SK-N-SH treated with all-trans-retinoic acid at 6 μM for 48 hours (cell line): ENCODE measurements at regions not wholly inside any gene's neighbourhood (a gene's known extent, or its start where the extent isn't known, plus 50 kb on each side); places are given as distances from the start of the nearest gene placed in this dataset.
"Not testable (repeated sequence)": the region's sequence is repeated elsewhere in the genome, so short reads cannot be mapped to it uniquely, and the experiment has no call there.

Experiments used
- ARNTL ChIP-seq: fragments of 450-650 bp; formaldehyde crosslinking; IDR thresholded peaks from 2 replicates; pipeline ENCODE4 v1.5.0; 2020; ENCODE audit warnings: low read depth, mild to moderate bottlenecking, moderate library complexity, borderline replicate concordance
- CSDC2 ChIP-seq: fragments of 250-450 bp; sonication (Bioruptor Pico); IDR thresholded peaks from 2 replicates; pipeline ENCODE4 v1.5.0; 2020; ENCODE audit warnings: mild to moderate bottlenecking, moderate library complexity
- ESRRG ChIP-seq: fragments of 250-450 bp; sonication (Bioruptor Pico); IDR thresholded peaks from 2 replicates; pipeline ENCODE4 v1.6.1; 2021; ENCODE audit warnings: mild to moderate bottlenecking
- GLIS3 ChIP-seq: fragments of 250-450 bp; sonication (Bioruptor Pico); IDR thresholded peaks from 2 replicates; pipeline ENCODE4 v1.5.0; 2020; ENCODE audit warnings: mild to moderate bottlenecking, moderate library complexity
- TCF4 ChIP-seq: fragments of 250-450 bp; sonication (Bioruptor Pico); IDR thresholded peaks from 2 replicates; pipeline ENCODE4 v1.8.0; 2021; ENCODE audit warnings: mild to moderate bottlenecking, moderate library complexity, borderline replicate concordance
- TOX ChIP-seq: fragments of 250-450 bp; sonication (Bioruptor Pico); IDR thresholded peaks from 2 replicates; pipeline ENCODE4 v1.8.0; 2021; ENCODE audit warnings: mild to moderate bottlenecking, moderate library complexity, borderline replicate concordance
- ZC3H10 ChIP-seq: fragments of 250-450 bp; sonication (Bioruptor Pico); IDR thresholded peaks from 2 replicates; pipeline ENCODE4 v1.5.1; 2021; ENCODE audit warnings: mild to moderate bottlenecking, moderate library complexity
- ZFP30 ChIP-seq: fragments of 450-650 bp; formaldehyde crosslinking; IDR thresholded peaks from 2 replicates; pipeline ENCODE4 v1.5.0; 2022; ENCODE audit warnings: mild to moderate bottlenecking, moderate library complexity
- ZNF565 ChIP-seq: fragments of 450-650 bp; formaldehyde crosslinking; conservative IDR thresholded peaks from 2 replicates; pipeline ENCODE4 v1.5.0; 2020; ENCODE audit warnings: low read depth, mild to moderate bottlenecking, moderate library complexity
- TF ChIP-seq, protein P1 (sequence below): fragments of 250-450 bp; sonication (Bioruptor Pico); IDR thresholded peaks from 2 replicates; pipeline ENCODE4 v1.5.1; 2020; ENCODE audit warnings: low read depth, mild to moderate bottlenecking, moderate library complexity

DNA sequence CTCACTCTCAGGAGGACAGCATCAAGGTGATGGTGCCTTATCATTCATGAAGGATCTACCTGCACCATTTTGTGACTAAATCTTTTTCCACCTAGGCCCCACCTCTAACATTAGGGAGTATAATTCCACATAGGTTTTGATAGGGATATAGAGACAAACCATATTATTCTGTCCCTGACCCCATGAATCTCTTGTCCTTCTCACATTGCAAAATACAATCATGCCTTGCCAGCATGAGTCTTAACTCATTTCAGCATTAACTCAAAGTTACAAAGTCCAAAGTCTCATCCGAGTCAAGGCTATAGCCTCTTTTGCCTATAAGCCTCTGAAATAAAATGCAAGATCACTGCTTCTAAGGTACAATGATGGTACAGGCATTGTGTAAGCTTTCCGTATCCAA is 111.5 kb upstream of the CTSV start:
- TF ChIP-seq, protein P1, sequence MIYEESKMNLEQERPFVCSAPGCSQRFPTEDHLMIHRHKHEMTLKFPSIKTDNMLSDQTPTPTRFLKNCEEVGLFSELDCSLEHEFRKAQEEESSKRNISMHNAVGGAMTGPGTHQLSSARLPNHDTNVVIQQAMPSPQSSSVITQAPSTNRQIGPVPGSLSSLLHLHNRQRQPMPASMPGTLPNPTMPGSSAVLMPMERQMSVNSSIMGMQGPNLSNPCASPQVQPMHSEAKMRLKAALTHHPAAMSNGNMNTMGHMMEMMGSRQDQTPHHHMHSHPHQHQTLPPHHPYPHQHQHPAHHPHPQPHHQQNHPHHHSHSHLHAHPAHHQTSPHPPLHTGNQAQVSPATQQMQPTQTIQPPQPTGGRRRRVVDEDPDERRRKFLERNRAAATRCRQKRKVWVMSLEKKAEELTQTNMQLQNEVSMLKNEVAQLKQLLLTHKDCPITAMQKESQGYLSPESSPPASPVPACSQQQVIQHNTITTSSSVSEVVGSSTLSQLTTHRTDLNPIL (CRISPR knock-in tag), result not testable (repeated sequence)
- not testable (repeated sequence) for TF ChIP-seq ZFP30; ESRRG (CRISPR knock-in tag); ARNTL; ZNF565; CSDC2 (CRISPR knock-in tag); TOX; ZC3H10 (CRISPR knock-in tag); GLIS3; TCF4 (CRISPR knock-in tag)
